A673 (cell line): ENCODE measurements at regions not wholly inside any gene's neighbourhood (a gene's known extent, or its start where the extent isn't known, plus 50 kb on each side); places are given as distances from the start of the nearest gene placed in this dataset.
"Not testable (repeated sequence)": the region's sequence is repeated elsewhere in the genome, so short reads cannot be mapped to it uniquely, and the experiment has no call there.

Source experiments
- EZH2 ChIP-seq: fragments of 200-600 bp; sonication (generic); IDR thresholded peaks from 2 replicates; pipeline ENCODE4 v1.6.1; 2017; ENCODE audit warnings: borderline replicate concordance, low read depth, mild to moderate bottlenecking, mixed read lengths, antibody characterized with exemption, low read length; ENCODE audit not compliant: poor library complexity, severe bottlenecking
- TF ChIP-seq, protein P1 (sequence below): fragments of 300-800, 200-600 bp; sonication (generic); conservative IDR thresholded peaks from 2 replicates; pipeline ENCODE4 v1.5.1; 2017; ENCODE audit warnings: low read depth, mild to moderate bottlenecking, antibody characterized with exemption, low read length, moderate library complexity, mixed read lengths

DNA sequence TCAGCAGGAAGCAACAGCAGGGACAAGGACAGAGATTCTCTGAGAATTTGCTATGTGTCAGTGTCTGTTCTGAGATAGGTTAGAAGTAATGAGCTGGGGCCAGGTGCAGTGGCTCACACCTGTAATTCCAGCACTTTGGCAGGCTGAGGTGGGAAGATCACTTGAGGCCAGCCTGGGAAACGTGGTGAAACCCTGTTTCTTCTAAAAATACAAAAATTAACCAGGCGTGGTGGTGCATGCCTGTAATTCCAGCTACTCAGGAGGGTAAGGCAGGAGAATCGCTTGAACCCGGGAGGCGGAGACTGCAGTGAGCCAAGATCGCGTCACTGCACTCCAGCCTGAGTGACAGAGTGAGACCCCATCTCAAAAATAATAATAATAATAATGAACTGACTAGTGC lies 66.5 kb upstream of the ACYP2 start:
- TF ChIP-seq, protein P1, sequence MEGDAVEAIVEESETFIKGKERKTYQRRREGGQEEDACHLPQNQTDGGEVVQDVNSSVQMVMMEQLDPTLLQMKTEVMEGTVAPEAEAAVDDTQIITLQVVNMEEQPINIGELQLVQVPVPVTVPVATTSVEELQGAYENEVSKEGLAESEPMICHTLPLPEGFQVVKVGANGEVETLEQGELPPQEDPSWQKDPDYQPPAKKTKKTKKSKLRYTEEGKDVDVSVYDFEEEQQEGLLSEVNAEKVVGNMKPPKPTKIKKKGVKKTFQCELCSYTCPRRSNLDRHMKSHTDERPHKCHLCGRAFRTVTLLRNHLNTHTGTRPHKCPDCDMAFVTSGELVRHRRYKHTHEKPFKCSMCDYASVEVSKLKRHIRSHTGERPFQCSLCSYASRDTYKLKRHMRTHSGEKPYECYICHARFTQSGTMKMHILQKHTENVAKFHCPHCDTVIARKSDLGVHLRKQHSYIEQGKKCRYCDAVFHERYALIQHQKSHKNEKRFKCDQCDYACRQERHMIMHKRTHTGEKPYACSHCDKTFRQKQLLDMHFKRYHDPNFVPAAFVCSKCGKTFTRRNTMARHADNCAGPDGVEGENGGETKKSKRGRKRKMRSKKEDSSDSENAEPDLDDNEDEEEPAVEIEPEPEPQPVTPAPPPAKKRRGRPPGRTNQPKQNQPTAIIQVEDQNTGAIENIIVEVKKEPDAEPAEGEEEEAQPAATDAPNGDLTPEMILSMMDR: not testable (repeated sequence)
- not testable (repeated sequence) for TF ChIP-seq EZH2
